Activated CD4-positive, alpha-beta T cell treated with anti-CD3 and anti-CD28 coated beads, Interleukin-2, amount 10 ng/mL, durations not matched to agents 7 days and 5 days (primary cell): ENCODE measurements at regions not wholly inside any gene's neighbourhood (a gene's known extent, or its start where the extent isn't known, plus 50 kb on each side); places are given as distances from the start of the nearest gene placed in this dataset.
"Not testable (repeated sequence)": the region's sequence is repeated elsewhere in the genome, so short reads cannot be mapped to it uniquely, and the experiment has no call there.

ENCODE experiments used
- CTCF ChIA-PET: fragments of 350-600 bp; sonication (Branson Sonifier 250); formaldehyde crosslinking; loops from one replicate; lab custom pipeline; 2021; ENCODE audit warnings: antibody characterized with exemption; lab: Charles Lee
- POLR2A ChIA-PET: fragments of 350-600 bp; sonication (Branson Sonifier 250); formaldehyde crosslinking; loops from one replicate; lab custom pipeline; 2021; ENCODE audit warnings: antibody characterized with exemption; lab: Charles Lee
- DNase-seq: peaks from one replicate; pipeline ENCODE4 v3.0.0-alpha.2; 2020
- H3K27ac Mint-ChIP-seq: one replicate; pipeline ENCODE4 v1.8.0; 2021; ENCODE audit warnings: mild to moderate bottlenecking, moderate library complexity, mixed read lengths
- H3K27me3 Mint-ChIP-seq: one replicate; pipeline ENCODE4 v1.8.0; 2021; ENCODE audit warnings: mixed read lengths
- H3K36me3 Mint-ChIP-seq: one replicate; pipeline ENCODE4 v1.8.0; 2021; ENCODE audit warnings: low read depth, mixed read lengths
- H3K4me1 Mint-ChIP-seq: one replicate; pipeline ENCODE4 v1.8.0; 2021; ENCODE audit warnings: mixed read lengths
- H3K4me3 Mint-ChIP-seq: one replicate; pipeline ENCODE4 v1.8.0; 2021; ENCODE audit warnings: mild to moderate bottlenecking, moderate library complexity, mixed read lengths
- H3K9me3 Mint-ChIP-seq: one replicate; pipeline ENCODE4 v1.8.0; 2021; ENCODE audit warnings: mixed read lengths

DNA sequence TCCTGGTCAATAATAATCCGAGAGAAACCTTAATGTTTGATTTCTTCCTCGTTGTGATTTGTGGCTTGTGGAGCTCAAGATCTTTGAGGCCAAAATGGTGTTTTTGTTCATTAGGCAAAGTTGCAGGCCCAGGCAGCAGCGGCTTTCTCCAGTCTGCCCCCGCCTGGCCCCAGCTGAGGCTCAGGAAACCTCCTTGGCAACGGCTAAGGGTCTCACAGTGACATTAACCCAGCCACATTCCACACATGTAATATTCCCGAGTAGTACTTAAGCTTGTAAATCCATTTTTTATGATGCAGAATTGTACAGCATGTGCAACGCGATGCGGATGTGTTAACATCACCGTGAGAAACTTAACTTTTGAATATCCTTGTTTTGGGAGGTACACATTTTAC, 200.1 kb downstream of the BCL11A start:
- no peaks in the 10 kb centered on the region for H3K9me3 Mint-ChIP-seq
- no peak overlapping the region for H3K27ac Mint-ChIP-seq
- no peak overlapping the region for H3K4me3 Mint-ChIP-seq
- H3K4me1 Mint-ChIP-seq, result peaks cover 16% of the 10 kb centered on the region
- peaks cover 4% of the 10 kb centered on the region for H3K27me3 Mint-ChIP-seq
- ChIA-PET POLR2A (no interaction called here), CTCF (no interaction called here)
- no peaks in the 10 kb centered on the region for H3K36me3 Mint-ChIP-seq
- DNase-seq, result no peak

DNA sequence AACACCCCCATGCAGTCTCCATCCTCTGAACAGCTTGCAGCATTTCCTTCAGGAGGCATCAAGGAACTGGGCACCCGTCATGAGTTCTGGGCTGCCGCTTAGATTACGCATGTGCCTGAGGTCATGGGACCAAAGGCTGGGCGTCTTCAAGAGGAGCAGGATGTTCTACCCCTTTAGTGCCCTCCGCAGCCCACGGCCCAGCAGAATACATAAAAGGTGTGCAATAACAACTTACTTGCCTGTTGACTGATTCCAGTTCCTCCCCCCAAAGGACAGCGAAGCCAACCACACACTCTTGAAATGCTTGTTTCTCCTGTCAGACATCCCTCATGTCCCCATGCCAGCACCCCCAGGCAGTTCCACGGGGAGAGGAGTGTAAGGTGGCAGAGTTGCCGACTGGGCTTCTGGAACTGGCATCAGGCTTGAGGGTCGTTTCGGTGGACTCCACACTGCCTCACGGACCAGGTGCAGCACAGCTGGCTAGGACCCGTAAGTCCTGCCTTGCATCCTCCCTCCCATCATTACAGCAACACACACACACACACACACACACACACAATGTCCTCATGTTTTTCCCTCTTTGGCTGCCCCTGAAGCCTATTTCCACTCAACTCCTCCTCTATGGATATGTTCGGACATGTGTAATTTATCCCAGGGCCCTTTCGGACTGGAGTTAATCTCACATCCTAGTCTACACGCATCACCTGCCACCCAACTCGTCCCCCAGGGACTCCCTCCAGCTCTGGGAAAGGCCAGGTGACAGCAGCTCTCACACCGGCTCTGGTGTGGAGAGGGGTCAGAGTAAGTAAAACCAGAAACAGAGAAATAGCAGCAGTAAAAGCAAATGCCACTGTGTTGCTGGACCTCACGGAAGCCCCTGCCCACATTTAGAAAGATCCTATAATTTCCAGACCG, 200.7 kb downstream of the BCL11A start:
- H3K36me3 Mint-ChIP-seq, result no peaks in the 10 kb centered on the region
- peaks cover 16% of the 10 kb centered on the region for H3K4me1 Mint-ChIP-seq
- DNase-seq, result no peak
- no peak overlapping the region for H3K4me3 Mint-ChIP-seq
- no peak overlapping the region for H3K27ac Mint-ChIP-seq
- ChIA-PET POLR2A (no interaction called here), CTCF (no interaction called here)
- H3K27me3 Mint-ChIP-seq, result peaks cover 4% of the 10 kb centered on the region
- H3K9me3 Mint-ChIP-seq, result no peaks in the 10 kb centered on the region

DNA sequence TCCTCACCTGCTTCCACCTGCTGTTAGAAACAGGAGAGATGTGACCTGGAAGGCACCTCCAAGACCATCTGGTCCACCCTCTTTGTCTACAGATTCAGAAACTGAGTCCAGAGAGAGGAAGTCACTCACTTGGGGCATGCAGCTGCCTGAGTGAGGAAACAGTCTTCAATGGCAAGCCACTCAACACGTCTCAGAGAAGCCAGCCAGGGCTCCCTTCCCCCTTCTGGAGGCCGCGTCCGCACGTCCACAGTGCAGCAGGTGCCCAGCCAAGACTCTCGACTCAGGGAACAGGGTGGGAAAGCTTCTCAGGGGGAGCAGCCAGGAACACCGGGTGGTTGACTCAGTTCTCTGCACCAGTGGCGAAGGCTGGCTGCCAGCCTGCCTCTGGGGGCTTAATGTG, 201.7 kb downstream of the BCL11A start:
- ChIA-PET POLR2A (no interaction called here), CTCF (no interaction called here)
- no peaks in the 10 kb centered on the region for H3K9me3 Mint-ChIP-seq
- no peak overlapping the region for H3K27ac Mint-ChIP-seq
- DNase-seq, result no peak
- no peaks in the 10 kb centered on the region for H3K36me3 Mint-ChIP-seq
- H3K4me1 Mint-ChIP-seq, result peaks cover 15% of the 10 kb centered on the region
- H3K27me3 Mint-ChIP-seq, result peaks cover 9% of the 10 kb centered on the region
- H3K4me3 Mint-ChIP-seq, result no peak overlapping the region

DNA sequence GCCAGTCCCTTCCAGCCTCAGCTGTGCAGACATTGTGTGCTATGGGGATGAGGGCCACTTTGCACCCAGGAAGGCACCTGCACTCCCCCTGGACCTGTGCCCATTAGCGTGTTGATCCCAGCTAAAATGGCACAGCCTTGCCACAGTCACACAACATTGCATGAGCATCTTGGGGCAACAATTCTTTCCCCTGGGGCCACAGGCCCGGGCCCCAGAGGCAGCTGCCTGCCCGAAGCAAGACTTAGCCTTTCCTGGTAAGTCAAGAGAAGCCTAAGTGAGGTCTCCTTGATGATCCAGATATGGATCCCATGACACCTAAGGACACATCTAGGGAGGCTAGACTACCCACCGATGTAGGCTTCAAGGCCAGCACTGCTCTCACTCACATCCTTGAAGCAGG, 202.1 kb downstream of the BCL11A start:
- CTCF ChIA-PET, result interaction anchor here (0.5 kb wide), 1 partner anchor 1275 kb away, joined by 3 read pairs; no protein-coding TSS in a partner anchor
- Mint-ChIP-seq H3K4me3 (no peak overlapping the region), H3K27me3 (peaks cover 9% of the 10 kb centered on the region), H3K36me3 (no peaks in the 10 kb centered on the region), H3K9me3 (no peaks in the 10 kb centered on the region), H3K4me1 (peaks cover 10% of the 10 kb centered on the region), H3K27ac (no peak overlapping the region)
- DNase-seq, result no peak
- POLR2A ChIA-PET, result no interaction called here

DNA sequence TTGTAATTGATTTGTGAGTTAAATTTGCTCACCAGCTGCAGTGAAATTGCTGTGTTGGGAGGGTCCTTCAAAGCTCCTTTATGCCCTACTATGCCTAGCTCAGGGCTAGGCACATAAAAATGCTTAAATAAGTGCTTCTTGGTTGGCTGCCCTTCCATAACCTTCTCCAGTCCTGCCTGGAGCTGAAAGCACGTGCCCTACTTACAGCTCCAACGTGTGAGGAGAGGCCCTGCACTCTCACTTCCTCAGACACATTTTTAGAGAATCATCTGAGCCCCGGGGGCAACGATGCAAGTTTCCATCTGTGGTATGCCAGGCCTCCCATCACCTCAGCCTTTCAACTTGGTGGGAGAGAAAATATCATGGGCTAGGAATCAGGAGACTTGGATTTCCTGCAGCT, 202.7 kb downstream of the BCL11A start:
- Mint-ChIP-seq H3K36me3 (no peaks in the 10 kb centered on the region), H3K4me1 (peaks cover 5% of the 10 kb centered on the region), H3K9me3 (no peaks in the 10 kb centered on the region), H3K4me3 (no peak overlapping the region), H3K27me3 (peaks cover 11% of the 10 kb centered on the region), H3K27ac (no peak overlapping the region)
- ChIA-PET POLR2A (no interaction called here), CTCF (interaction anchor here (0.5 kb wide), 1 partner anchor 1275 kb away, joined by 3 read pairs; no protein-coding TSS in a partner anchor)
- no peak for DNase-seq

DNA sequence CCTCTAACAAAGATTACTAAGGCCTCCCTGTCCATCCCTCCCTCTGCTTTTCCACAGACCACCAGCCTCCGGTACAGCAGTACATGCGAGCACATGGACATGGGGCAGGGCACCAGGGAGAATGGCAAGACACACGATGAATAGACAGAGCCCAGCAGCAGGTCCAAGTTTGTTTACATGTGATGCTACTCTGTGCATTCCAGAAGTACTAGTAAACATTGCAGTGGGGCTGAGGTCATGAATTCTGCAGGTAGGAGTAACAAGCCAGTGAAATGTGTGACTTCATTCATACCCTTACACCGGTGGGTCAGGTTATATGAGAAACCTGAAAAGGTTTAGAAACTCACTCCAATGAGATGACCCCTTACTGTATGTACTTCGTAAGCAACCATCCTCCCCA, 205.7 kb downstream of the BCL11A start:
- CTCF ChIA-PET, result no interaction called here
- H3K9me3 Mint-ChIP-seq, result no peaks in the 10 kb centered on the region
- no peak overlapping the region for H3K4me3 Mint-ChIP-seq
- H3K36me3 Mint-ChIP-seq, result no peaks in the 10 kb centered on the region
- no peak overlapping the region for H3K27ac Mint-ChIP-seq
- no peak for DNase-seq
- POLR2A ChIA-PET, result no interaction called here
- H3K27me3 Mint-ChIP-seq, result peaks cover 12% of the 10 kb centered on the region
- no peaks in the 10 kb centered on the region for H3K4me1 Mint-ChIP-seq

DNA sequence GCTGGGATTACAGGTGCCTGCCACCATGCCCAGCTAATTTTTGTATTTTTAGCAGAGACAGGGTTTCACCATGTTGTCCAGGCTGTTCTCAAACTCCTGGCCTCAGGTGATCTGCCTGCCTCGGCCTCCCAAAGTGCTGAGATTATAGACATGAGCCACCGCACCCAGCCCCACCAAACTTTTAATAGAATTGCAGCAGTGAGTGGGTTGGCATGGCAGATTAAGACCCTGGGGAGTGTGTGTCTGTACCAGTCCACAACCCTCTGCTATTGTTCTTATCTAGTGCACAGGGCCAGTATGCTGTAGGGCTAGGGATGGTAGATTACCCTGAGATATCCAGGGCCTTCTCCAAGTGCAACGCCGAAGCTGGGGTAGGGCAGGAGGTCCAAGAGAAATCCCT, 211.0 kb downstream of the BCL11A start:
- H3K9me3 Mint-ChIP-seq, H3K36me3 Mint-ChIP-seq, DNase-seq, POLR2A ChIA-PET, H3K4me1 Mint-ChIP-seq, H3K4me3 Mint-ChIP-seq, H3K27ac Mint-ChIP-seq, CTCF ChIA-PET: not testable (repeated sequence)
- peaks cover 10% of the 10 kb centered on the region for H3K27me3 Mint-ChIP-seq

DNA sequence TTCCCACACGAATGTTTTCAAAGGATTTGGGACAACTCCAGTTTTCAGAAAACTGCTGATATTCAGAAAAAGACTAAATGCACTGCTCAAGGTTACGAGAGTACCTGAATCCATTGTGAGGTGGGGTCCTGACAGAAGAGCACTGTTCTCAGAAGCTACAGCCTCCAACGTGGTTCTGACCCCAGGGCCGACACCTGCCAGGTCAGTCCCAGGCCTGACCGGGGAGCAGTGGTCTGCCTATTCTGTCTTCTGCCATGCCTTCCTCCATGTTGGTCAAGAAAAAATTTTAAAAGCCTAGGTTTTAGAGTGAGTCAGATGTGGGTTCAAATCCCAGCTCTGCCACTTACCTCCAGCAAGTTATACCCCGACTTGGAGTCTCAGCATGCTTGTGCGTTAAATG, 212.3 kb downstream of the BCL11A start:
- Mint-ChIP-seq H3K36me3 (no peaks in the 10 kb centered on the region), H3K4me1 (no peaks in the 10 kb centered on the region), H3K4me3 (no peak overlapping the region), H3K9me3 (no peaks in the 10 kb centered on the region), H3K27me3 (peaks cover 6% of the 10 kb centered on the region), H3K27ac (no peak overlapping the region)
- no peak for DNase-seq
- CTCF ChIA-PET, result no interaction called here
- POLR2A ChIA-PET, result interaction anchor here (0.6 kb wide), 1 partner anchor 8 kb away, joined by 3 read pairs; no protein-coding TSS in a partner anchor

DNA sequence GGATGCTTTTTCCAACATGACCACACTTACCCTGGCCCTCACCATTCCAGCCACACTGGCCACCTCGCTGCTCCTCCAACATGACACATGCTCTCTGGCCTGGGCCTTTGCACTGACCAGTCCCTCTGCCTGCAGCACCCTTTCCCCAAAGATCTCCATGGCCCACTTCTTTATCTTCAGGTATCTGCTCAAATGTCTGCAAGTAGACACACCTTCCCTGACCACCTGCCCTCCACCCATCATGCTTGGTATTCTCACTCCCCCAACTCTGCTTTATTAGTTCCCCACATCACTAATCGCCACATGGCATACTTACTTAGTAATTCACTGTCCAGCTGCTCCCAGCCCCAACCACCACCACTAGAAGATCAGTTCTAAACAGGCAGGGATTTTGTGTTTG, 214.2 kb downstream of the BCL11A start:
- H3K27ac Mint-ChIP-seq, result no peak overlapping the region

DNA sequence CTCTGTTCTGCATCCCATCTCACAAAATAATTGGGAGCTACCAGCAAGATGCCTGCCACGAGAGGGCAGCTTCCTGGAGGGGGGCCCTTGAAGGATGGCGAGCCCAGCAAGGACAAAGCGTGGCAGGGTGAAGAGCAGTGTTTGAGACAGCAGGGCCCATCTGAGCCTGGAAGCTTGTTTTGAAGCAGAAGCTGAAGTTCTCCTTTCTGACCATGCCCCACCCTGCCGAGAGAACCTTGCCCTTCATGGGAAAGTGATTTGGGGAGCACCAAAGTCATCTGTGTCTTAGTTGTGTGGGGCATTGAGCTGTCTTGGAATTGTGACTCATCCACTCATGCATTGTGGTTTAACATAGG, 216.3 kb downstream of the BCL11A start:
- ChIA-PET CTCF (no interaction called here), POLR2A (interaction anchor here (0.6 kb wide), 1 partner anchor 204 kb away, joined by 3 read pairs; no protein-coding TSS in a partner anchor)
- no peaks in the 10 kb centered on the region for H3K27me3 Mint-ChIP-seq
- H3K36me3 Mint-ChIP-seq, result no peaks in the 10 kb centered on the region
- no peak for DNase-seq
- no peak overlapping the region for H3K4me3 Mint-ChIP-seq
- H3K9me3 Mint-ChIP-seq, result no peaks in the 10 kb centered on the region
- no peaks in the 10 kb centered on the region for H3K4me1 Mint-ChIP-seq
- no peak overlapping the region for H3K27ac Mint-ChIP-seq

More for the DNA sequence above, 214.2 kb downstream of the BCL11A start:
- no peaks in the 10 kb centered on the region for H3K36me3 Mint-ChIP-seq
- no peaks in the 10 kb centered on the region for H3K9me3 Mint-ChIP-seq
- no peaks in the 10 kb centered on the region for H3K4me1 Mint-ChIP-seq
- peaks cover 4% of the 10 kb centered on the region for H3K27me3 Mint-ChIP-seq
- ChIA-PET CTCF (interaction anchor here (1.3 kb wide), 1 partner anchor 12 kb away, joined by 3 read pairs; no protein-coding TSS in a partner anchor), POLR2A (no interaction called here)
- DNase-seq, result no peak
- no peak overlapping the region for H3K4me3 Mint-ChIP-seq

DNA sequence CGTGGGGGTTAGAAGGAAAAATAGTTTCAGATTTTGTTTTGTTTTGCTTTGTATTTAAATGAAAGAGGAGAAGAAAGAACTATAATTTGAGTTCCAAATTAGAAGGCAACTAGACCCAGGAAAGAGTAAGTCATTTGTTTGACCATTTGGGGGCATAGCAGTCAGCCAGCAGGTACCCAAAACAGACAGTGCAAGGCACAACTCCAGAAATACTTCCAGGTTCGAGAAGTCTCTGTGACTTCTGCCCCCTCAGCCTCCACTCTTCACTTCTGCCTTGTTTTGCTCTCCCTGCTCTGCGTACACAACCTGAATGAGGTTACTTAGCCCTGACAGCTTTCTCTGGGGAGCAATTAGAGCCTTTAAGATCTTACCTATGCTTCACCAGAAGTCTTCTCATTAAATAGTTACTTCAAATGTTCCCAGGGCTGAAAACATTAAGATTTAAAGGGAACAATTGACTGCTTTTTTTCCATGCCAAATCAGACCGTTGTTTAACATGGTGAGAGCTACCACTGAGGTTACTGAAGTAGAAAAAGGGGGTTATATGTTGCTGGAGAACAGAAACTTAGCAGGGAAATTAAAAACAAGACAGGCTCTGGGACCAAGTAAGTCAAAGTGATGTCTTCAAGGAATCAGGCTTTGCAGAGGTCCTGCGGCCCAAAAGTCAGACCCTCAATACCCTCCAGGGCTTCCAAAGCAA, 216.9 kb downstream of the BCL11A start:
- no peaks in the 10 kb centered on the region for H3K4me1 Mint-ChIP-seq
- H3K4me3 Mint-ChIP-seq, result no peak overlapping the region
- no peak for DNase-seq
- CTCF ChIA-PET, result no interaction called here
- H3K36me3 Mint-ChIP-seq, result no peaks in the 10 kb centered on the region
- H3K9me3 Mint-ChIP-seq, result no peaks in the 10 kb centered on the region
- H3K27ac Mint-ChIP-seq, result no peak overlapping the region
- H3K27me3 Mint-ChIP-seq, result no peaks in the 10 kb centered on the region
- POLR2A ChIA-PET, result no interaction called here

DNA sequence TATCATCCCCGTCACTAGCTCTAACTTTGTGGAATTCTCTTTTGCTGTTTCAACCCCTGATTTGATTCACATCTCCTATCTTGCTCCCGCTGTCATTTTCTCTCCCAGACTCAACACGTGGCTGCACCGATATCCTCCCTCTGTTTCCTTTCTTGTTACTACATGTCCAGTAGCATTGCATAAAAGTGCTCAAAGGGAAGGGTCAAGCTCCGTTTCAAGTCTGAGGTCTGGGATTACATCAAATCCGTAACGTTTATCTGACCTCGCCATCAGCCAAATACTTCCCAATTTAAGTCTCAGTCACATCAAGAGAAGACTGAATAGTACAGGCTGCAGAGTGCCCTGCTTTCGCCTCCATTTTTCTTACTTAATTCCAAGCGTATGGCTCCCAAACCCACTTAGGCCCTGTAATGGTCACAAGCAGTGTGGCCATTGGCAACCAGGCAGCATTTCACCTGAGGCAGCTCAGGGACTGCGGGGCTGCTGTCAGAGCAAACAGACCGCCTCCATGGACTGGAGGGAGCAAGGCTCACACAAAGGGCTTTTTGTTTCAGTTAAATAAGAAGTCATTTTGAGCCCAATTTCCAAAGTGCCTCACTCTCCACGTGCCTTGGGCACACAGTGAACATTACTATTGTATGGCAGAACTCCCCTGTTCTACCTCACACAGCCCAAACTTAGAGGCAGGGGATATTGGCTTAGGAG, 217.8 kb downstream of the BCL11A start:
- POLR2A ChIA-PET, result no interaction called here
- H3K36me3 Mint-ChIP-seq, result no peaks in the 10 kb centered on the region
- H3K27me3 Mint-ChIP-seq, result peaks cover 4% of the 10 kb centered on the region

DNA sequence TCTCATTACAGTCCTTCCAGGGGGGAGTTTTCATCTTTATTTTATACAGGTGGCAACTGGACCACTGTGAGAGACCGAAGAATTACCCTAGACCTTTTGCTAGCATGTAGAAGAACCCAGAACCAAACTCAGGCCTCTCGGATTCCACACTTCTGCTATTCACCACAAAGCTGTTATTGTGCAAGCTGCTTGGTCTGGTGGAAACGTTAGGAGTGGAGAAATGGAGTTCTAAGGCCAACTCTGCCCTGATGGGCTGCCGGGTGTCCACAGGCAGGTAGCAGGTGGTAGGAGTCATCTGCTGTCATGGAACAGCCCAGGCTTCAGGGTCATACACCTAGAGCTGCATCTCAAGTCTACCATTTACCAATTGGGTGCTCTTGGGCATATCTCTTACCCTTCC, 218.8 kb downstream of the BCL11A start:
- H3K4me3 Mint-ChIP-seq, result no peak overlapping the region
- ChIA-PET CTCF (no interaction called here), POLR2A (no interaction called here)
- H3K27me3 Mint-ChIP-seq, result peaks cover 4% of the 10 kb centered on the region
- no peaks in the 10 kb centered on the region for H3K36me3 Mint-ChIP-seq
- no peaks in the 10 kb centered on the region for H3K4me1 Mint-ChIP-seq
- no peaks in the 10 kb centered on the region for H3K9me3 Mint-ChIP-seq
- H3K27ac Mint-ChIP-seq, result no peak overlapping the region
- DNase-seq, result no peak

More for the DNA sequence above, 217.8 kb downstream of the BCL11A start:
- Mint-ChIP-seq H3K9me3 (no peaks in the 10 kb centered on the region), H3K4me1 (no peaks in the 10 kb centered on the region), H3K4me3 (no peak overlapping the region), H3K27ac (no peak overlapping the region)
- DNase-seq, result no peak
- CTCF ChIA-PET, result no interaction called here
